ENCODE measurements at regions not wholly inside any gene's neighbourhood (a gene's known extent, or its start where the extent isn't known, plus 50 kb on each side); places are given as distances from the start of the nearest gene placed in this dataset.

- TF ChIP-seq BCLAF1 (IDR thresholded peaks at IDR 0.05): no peak
- no peak for TF ChIP-seq PRDM4 (CRISPR knock-in tag; IDR thresholded peaks at IDR 0.05; ENCODE audit: borderline replicate concordance)
- TF ChIP-seq HOMEZ (CRISPR knock-in tag; IDR thresholded peaks at IDR 0.05; ENCODE audit: low read depth): no peak
- TF ChIP-seq ZMAT5 (CRISPR knock-in tag; IDR thresholded peaks at IDR 0.05; ENCODE audit: borderline replicate concordance, low read depth): no peak
- TF ChIP-seq MXD4 (CRISPR knock-in tag; IDR thresholded peaks at IDR 0.05): no peak
- no peak for TF ChIP-seq MYNN (CRISPR knock-in tag; IDR thresholded peaks at IDR 0.05; ENCODE audit: low read depth)
Measured at GRCh38 chr14:37668646-37669045, 73.2 kb downstream of the TTC6 start (continued).
